SK-MEL-5 (cell line): ENCODE measurements at regions not wholly inside any gene's neighbourhood (a gene's known extent, or its start where the extent isn't known, plus 50 kb on each side); places are given as distances from the start of the nearest gene placed in this dataset.

ENCODE experiments used
- DNase-seq: peaks from one replicate; pipeline ENCODE4 v3.0.0-alpha.2; 2016; ENCODE audit warnings: low read depth, low spot score
- in situ Hi-C: cut with HindIII; loops from 2 replicates; pipeline ENCODE4 v1.10.0; 2016; ENCODE audit warnings: low sequenced_read_pairs, high pct_unique_total_duplicates, low pct_unique_long_range_greater_than_20kb

- in situ Hi-C loops = no loop called here
- no peak for DNase-seq
Observed at GRCh38 chr7:30212701-30213111, 71.7 kb upstream of the ZNRF2 start.

GRCh38 chr7:30213637-30214036 lies 70.8 kb upstream of the ZNRF2 start:
- no peak for DNase-seq
- in situ Hi-C loops = no loop called here

GRCh38 chr7:30214651-30215137 lies 69.7 kb upstream of the ZNRF2 start:
- in situ Hi-C loops = no loop called here
- DNase-seq = no peak

- in situ Hi-C loops = no loop called here
- no peak for DNase-seq
Observed at GRCh38 chr7:30221764-30222163, 62.6 kb upstream of the ZNRF2 start.

GRCh38 chr7:30222515-30223215 lies 61.7 kb upstream of the ZNRF2 start:
- in situ Hi-C loops = no loop called here
- DNase-seq = no peak

GRCh38 chr7:30223896-30224295 lies 60.5 kb upstream of the ZNRF2 start:
- in situ Hi-C loops = no loop called here
- DNase-seq = no peak

GRCh38 chr7:30224511-30225062 lies 59.8 kb upstream of the ZNRF2 start:
- in situ Hi-C loops = no loop called here
- peak; percentile 45 for DNase-seq

GRCh38 chr7:30225863-30226613 lies 58.4 kb upstream of the ZNRF2 start:
- no peak for DNase-seq
- in situ Hi-C loops = no loop called here

- DNase-seq = peak; percentile 64
- in situ Hi-C loops = no loop called here
Observed at GRCh38 chr7:30226614-30227268, 57.7 kb upstream of the ZNRF2 start.

GRCh38 chr7:30231271-30231670 lies 53.1 kb upstream of the ZNRF2 start:
- no peak for DNase-seq
- in situ Hi-C loops = no loop called here

GRCh38 chr7:30232391-30232790 lies 52.0 kb upstream of the ZNRF2 start:
- DNase-seq = no peak
- in situ Hi-C loops = no loop called here
